GM08714 (cell line): ENCODE measurements at regions not wholly inside any gene's neighbourhood (a gene's known extent, or its start where the extent isn't known, plus 50 kb on each side); places are given as distances from the start of the nearest gene placed in this dataset.

ENCODE experiments used
- H3K4me3 ChIP-seq: fragments of 200-500 bp; sonication (Bioruptor generic); 2 replicates; pipeline ENCODE4 v1.5.1; 2014; ENCODE audit warnings: mild to moderate bottlenecking, low read length, inconsistent platforms
- ZNF274 ChIP-seq: IDR thresholded peaks from 2 replicates; pipeline ENCODE4 v1.6.1; 2012; ENCODE audit warnings: mild to moderate bottlenecking, low read depth, low read length

- no peak for TF ChIP-seq ZNF274
- H3K4me3 ChIP-seq: no peak overlapping the region
Observed at GRCh38 chr15:98438907-98439306, 209.4 kb upstream of the IGF1R start.

GRCh38 chr15:98439523-98439942 is 208.8 kb upstream of the IGF1R start:
- TF ChIP-seq ZNF274: no peak

GRCh38 chr15:98440917-98441316 is 207.4 kb upstream of the IGF1R start:
- no peak overlapping the region for H3K4me3 ChIP-seq
- TF ChIP-seq ZNF274: no peak

More at GRCh38 chr15:98439523-98439942, 208.8 kb upstream of the IGF1R start:
- no peak overlapping the region for H3K4me3 ChIP-seq

DNA sequence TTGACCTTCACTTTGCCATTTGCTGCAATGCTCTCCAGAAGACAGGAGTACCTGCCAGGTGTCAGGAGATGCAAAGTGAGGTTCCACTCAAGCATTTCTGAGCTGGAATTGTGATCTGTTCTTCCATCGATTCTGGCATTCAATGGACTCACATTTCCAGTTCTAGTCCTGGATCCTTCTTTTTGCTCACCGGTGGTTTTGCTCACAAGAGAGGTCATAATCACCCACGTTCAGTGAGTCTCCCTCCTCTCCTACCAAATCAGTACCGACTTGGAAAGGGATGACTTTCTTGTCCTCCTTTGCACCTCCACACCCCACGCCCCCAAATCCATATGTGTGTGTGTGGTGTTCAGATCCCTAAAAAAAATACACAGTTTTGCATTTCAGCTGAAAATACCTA is 206.7 kb upstream of the IGF1R start:
- TF ChIP-seq ZNF274: no peak
- no peak overlapping the region for H3K4me3 ChIP-seq

DNA sequence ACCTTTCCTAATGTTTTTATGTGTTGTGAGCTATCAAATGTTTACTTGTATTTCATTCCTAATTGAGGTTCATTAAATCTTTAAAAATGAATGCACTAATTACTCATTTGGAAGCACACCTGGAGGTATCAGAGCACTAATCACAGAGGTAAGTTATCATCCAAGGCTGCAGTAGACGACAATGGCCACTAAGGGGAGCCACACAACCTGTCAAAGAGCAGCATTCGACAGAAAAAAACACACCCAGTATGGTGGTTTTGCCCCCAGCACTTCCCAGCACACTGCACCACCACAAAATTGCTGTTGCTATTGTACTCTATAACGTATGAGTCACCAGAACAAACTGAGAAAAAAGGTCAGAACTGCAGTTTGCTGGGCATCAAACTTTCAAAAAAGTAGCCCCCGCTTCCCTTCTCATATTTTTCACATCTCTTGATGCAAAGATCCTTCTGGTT is 205.9 kb upstream of the IGF1R start:
- TF ChIP-seq ZNF274: no peak
- H3K4me3 ChIP-seq: no peak overlapping the region

DNA sequence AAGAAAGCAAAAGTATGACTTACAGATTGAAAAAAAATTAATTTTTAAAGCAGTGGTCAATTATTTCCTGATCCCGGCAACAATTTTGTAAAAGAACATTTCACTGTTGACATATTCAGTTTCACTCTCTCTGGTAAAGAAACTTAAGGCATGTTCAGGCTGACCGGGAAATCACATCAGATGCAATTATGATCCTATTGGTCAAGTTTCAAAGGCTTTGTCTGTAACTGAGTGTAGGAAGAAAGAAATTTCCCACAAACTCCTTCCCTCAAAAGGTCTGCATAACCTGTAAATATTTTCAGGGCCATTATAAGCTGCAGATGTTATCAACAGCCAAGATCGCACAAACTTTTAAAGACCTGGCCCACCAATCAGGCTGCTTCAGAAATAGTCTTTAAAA is 205.4 kb upstream of the IGF1R start:
- H3K4me3 ChIP-seq: no peak overlapping the region
- TF ChIP-seq ZNF274: no peak

DNA sequence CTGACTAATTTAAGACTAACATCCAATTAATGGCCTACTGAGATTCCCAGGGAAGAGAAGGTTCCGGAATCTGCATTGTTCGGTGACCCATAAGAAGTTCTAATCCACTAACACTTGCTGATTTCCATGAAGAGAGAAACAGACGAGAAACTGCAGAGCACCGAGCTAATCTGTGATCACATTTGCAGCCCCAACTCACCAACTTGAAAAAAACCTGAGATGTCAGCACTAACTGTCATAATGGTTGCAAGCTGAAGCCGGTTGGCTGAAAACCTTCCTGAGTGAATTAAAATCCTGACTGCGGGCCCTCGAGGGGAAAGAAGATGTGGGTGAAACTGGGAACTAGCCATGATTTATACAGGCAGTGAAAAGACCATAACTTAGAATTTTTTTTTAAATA is 204.8 kb upstream of the IGF1R start:
- TF ChIP-seq ZNF274: no peak
- H3K4me3 ChIP-seq: no peak overlapping the region

DNA sequence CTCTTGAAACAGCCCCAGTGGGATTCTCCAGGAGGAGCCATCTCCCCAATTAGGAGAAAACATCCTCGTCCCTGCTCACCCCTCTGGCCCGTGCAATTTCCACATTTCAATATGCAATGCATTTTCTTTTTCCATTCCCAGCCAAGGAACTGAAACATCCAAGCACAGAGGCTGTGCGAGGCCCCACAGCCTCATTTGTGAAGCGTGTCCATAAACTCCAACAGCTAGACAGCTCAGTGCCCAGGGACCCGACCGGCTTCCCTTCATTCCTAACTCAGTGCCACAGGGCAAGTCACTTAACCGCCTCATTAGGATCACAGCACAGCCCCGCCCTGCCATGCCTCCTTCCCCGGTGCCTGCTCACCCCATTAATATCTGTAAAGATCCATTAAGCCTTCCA is 204.2 kb upstream of the IGF1R start:
- H3K4me3 ChIP-seq: no peak overlapping the region
- TF ChIP-seq ZNF274: no peak

GRCh38 chr15:98445315-98445714 is 203.0 kb upstream of the IGF1R start:
- no peak for TF ChIP-seq ZNF274
- no peak overlapping the region for H3K4me3 ChIP-seq

GRCh38 chr15:98446083-98446482 is 202.3 kb upstream of the IGF1R start:
- no peak overlapping the region for H3K4me3 ChIP-seq
- no peak for TF ChIP-seq ZNF274

- H3K4me3 ChIP-seq: no peak overlapping the region
- TF ChIP-seq ZNF274: no peak
Observed at GRCh38 chr15:98447069-98447468, 201.3 kb upstream of the IGF1R start.

GRCh38 chr15:98451236-98451635 is 197.1 kb upstream of the IGF1R start:
- no peak overlapping the region for H3K4me3 ChIP-seq
- no peak for TF ChIP-seq ZNF274

GRCh38 chr15:98452238-98452637 is 196.1 kb upstream of the IGF1R start:
- TF ChIP-seq ZNF274: no peak
- no peak overlapping the region for H3K4me3 ChIP-seq

GRCh38 chr15:98455904-98456303 is 192.4 kb upstream of the IGF1R start:
- no peak overlapping the region for H3K4me3 ChIP-seq
- TF ChIP-seq ZNF274: no peak

DNA sequence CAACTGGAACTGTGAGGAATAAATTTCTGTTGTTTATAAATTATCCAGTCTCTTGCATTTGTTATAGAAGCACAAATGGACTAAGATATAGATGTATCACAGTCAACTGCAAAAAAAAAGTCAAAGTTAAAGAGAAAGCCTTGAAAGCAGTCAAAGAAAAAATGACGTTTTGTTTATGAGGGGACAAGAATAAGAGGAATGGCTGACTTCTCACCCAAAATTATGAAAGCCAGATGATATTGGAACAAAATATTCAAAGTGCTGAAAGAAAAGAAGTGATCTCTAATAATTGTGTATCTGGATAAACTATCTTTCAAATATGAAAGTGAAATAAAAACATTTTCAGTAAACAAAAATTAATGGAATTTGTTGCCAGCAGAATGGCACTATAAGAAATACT is 171.8 kb upstream of the IGF1R start:
- TF ChIP-seq ZNF274: no peak
- H3K4me3 ChIP-seq: no peak overlapping the region

GRCh38 chr15:98480844-98481243 is 167.5 kb upstream of the IGF1R start:
- no peak overlapping the region for H3K4me3 ChIP-seq
- no peak for TF ChIP-seq ZNF274

DNA sequence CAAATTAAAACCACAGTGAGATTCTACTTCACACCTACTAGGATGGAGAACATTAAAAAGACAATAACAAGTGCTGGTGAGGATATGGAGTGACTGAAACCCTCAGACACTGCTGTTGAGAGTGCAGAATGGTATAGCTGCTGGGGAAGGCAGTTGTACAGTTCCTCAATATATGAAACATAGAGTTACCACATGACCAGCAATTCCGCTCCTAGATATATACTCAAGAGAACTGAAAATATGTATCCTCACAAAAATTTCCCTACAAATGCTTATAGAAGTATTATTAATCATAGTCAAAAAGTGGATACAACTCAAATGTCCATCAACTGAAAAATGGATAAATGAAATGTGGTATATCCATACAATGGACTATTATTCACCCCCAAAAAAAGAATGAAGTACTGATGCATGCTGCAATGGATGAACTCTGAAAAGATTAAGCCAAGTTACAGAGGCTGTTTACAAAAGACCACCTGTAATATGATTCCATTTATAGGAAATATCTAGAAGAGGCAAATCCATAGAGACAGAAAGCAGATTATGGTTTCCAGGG is 164.7 kb upstream of the IGF1R start:
- TF ChIP-seq ZNF274: no peak
- no peak overlapping the region for H3K4me3 ChIP-seq
